ENCODE measurements at regions not wholly inside any gene's neighbourhood (a gene's known extent, or its start where the extent isn't known, plus 50 kb on each side); places are given as distances from the start of the nearest gene placed in this dataset.

DNA sequence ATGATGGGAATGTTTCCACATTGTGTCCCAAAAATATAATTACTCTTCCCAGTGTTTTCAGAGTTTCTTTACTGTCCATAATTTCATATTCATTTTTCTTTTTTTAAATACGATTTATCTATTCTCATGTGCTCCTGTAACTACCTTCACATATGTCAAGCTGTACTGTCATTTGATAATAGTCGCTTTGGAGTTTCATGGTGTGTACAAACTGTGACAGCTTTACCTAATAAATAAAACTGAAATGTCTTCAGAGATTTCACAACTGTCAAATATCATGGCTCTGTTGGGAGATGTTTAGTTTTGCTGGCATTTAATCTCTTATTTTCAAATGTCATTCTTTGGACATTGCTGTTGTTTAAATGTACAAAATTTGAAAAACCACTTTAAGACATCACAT, 450.2 kb downstream of the TLL1 start:
- TF ChIP-seq POLR2A (IDR thresholded peaks at IDR 0.05), result no peak
- TF ChIP-seq, protein P1, sequence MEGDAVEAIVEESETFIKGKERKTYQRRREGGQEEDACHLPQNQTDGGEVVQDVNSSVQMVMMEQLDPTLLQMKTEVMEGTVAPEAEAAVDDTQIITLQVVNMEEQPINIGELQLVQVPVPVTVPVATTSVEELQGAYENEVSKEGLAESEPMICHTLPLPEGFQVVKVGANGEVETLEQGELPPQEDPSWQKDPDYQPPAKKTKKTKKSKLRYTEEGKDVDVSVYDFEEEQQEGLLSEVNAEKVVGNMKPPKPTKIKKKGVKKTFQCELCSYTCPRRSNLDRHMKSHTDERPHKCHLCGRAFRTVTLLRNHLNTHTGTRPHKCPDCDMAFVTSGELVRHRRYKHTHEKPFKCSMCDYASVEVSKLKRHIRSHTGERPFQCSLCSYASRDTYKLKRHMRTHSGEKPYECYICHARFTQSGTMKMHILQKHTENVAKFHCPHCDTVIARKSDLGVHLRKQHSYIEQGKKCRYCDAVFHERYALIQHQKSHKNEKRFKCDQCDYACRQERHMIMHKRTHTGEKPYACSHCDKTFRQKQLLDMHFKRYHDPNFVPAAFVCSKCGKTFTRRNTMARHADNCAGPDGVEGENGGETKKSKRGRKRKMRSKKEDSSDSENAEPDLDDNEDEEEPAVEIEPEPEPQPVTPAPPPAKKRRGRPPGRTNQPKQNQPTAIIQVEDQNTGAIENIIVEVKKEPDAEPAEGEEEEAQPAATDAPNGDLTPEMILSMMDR (IDR thresholded peaks at IDR 0.05), result no peak
